ENCODE measurements at regions not wholly inside any gene's neighbourhood (a gene's known extent, or its start where the extent isn't known, plus 50 kb on each side); places are given as distances from the start of the nearest gene placed in this dataset.

DNA sequence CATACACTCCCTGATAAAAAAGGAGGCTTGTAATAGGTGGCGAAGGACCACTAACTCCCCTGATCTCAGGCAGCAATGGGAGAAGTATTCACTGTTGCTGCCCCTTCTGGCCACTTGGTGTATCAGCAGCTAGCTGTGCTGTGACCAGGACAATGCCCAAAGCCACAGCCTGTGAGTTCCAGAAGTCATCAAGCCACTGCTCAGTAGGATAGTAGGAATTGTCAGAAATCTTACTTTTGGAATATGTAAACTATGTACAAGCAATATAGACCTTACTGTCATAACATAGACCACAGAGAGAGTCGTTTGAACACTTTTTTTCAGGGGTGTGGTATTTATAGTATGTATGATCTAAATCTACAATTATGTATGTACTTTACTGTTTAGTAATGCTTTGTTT is 248.3 kb upstream of the CAMK1G start:
- Histone ChIP-seq H3K27me3 (peaks cover 0 to 6% (median 0%) of the 10 kb centered on the region in 4 donors), H3K27ac (no peak overlapping the region), H3K36me3 (no peaks in the 10 kb centered on the region), H3K4me3 (no peak overlapping the region), H3K4me1 (no peaks in the 10 kb centered on the region), H3K9me3 (no peaks in the 10 kb centered on the region)
- intact Hi-C loops (cut with DNase I) = no loop called here
- ATAC-seq (peak; percentile 57 to 84 (median 66)), FAIRE-seq (no peak), DNase-seq (peak in 4 of 6 donors; percentile 4 to 54 (median 26))
- TF ChIP-seq, protein P1, sequence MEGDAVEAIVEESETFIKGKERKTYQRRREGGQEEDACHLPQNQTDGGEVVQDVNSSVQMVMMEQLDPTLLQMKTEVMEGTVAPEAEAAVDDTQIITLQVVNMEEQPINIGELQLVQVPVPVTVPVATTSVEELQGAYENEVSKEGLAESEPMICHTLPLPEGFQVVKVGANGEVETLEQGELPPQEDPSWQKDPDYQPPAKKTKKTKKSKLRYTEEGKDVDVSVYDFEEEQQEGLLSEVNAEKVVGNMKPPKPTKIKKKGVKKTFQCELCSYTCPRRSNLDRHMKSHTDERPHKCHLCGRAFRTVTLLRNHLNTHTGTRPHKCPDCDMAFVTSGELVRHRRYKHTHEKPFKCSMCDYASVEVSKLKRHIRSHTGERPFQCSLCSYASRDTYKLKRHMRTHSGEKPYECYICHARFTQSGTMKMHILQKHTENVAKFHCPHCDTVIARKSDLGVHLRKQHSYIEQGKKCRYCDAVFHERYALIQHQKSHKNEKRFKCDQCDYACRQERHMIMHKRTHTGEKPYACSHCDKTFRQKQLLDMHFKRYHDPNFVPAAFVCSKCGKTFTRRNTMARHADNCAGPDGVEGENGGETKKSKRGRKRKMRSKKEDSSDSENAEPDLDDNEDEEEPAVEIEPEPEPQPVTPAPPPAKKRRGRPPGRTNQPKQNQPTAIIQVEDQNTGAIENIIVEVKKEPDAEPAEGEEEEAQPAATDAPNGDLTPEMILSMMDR (IDR thresholded peaks at IDR 0.05) = peak; percentile 33 to 73 (median 57)
- 22 to 23% methylated on average over 2 of the region's 2 CpGs for WGBS, 2 donors

DNA sequence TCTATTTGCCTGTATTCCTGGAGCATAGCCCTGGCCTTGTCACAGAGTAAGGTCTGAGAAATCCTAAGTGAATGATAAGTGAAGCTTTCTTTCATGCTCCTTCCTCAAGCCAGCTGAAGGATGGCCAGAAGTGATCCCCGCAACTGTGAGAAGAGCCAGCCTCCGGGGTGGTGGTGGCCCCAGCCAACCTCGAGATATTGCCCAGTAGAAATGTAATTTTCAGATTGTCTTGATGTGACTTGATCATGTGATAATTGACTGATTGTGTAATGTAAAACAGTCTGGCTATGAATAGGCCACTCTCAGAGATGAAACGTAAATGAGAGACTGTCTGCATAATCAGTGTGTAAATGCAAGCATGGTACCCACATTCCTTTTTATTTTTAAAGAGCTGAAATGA is 242.4 kb upstream of the CAMK1G start:
- H3K4me1 ChIP-seq = no peaks in the 10 kb centered on the region
- intact Hi-C loops (cut with DNase I) = no loop called here
- ATAC-seq (no peak), FAIRE-seq (no peak), DNase-seq (no peak)
- H3K27me3 ChIP-seq = peaks cover 0 to 5% (median 0%) of the 10 kb centered on the region in 4 donors
- 36 to 39% methylated on average over 4 of the region's 4 CpGs for WGBS, 2 donors
- no peak overlapping the region for H3K4me3 ChIP-seq
- no peaks in the 10 kb centered on the region for H3K36me3 ChIP-seq
- H3K9me3 ChIP-seq = no peaks in the 10 kb centered on the region
- TF ChIP-seq, protein P1 (IDR thresholded peaks at IDR 0.05) = no peak
- H3K27ac ChIP-seq = no peak overlapping the region

- ATAC-seq (no peak), DNase-seq (no peak), FAIRE-seq (no peak)
- Histone ChIP-seq H3K27ac (no peak overlapping the region), H3K27me3 (peaks cover 0 to 5% (median 0%) of the 10 kb centered on the region in 4 donors), H3K36me3 (no peaks in the 10 kb centered on the region), H3K4me1 (no peaks in the 10 kb centered on the region), H3K9me3 (no peaks in the 10 kb centered on the region), H3K4me3 (no peak overlapping the region)
- intact Hi-C loops (cut with DNase I) = no loop called here
- TF ChIP-seq, protein P1 (IDR thresholded peaks at IDR 0.05) = no peak
- 25 to 35% methylated on average over 8 of the region's 8 CpGs for WGBS, 2 donors
These were observed 241.7 kb upstream of the CAMK1G start for GRCh38 chr1:209341673-209342420.

GRCh38 chr1:209342441-209343175 is 240.9 kb upstream of the CAMK1G start:
- H3K9me3 ChIP-seq = no peaks in the 10 kb centered on the region
- peaks cover 0 to 5% (median 0%) of the 10 kb centered on the region in 4 donors for H3K27me3 ChIP-seq
- no peak for ATAC-seq
- TF ChIP-seq, protein P1 (IDR thresholded peaks at IDR 0.05) = no peak
- no peak overlapping the region for H3K27ac ChIP-seq
- FAIRE-seq = no peak
- no peak for DNase-seq
- no peaks in the 10 kb centered on the region for H3K4me1 ChIP-seq
- H3K4me3 ChIP-seq = no peak overlapping the region
- intact Hi-C loops (cut with DNase I) = no loop called here
- no peaks in the 10 kb centered on the region for H3K36me3 ChIP-seq
- 68 to 74% methylated on average over 9 of the region's 9 CpGs for WGBS, 2 donors

DNA sequence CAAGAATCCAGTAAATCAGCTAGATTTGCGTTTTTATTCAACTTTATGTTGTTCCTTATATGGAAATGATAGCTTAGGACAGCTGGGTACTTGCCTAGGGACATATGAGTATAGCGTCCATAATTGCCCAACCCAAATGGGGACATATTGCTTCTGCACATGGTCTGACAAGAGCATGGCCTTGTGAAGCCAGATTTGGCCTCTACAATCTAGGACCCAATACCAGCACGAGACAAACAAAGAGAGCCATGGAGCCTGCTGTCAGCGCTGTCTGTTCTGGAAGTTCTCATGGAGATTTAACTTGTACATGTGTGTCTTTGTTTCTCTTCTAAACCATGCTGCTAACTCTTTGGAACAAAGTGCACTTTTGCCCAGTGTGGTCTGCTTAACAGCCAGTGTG is 240.0 kb upstream of the CAMK1G start:
- Histone ChIP-seq H3K4me3 (no peak overlapping the region), H3K36me3 (no peaks in the 10 kb centered on the region), H3K9me3 (no peaks in the 10 kb centered on the region), H3K27me3 (peaks cover 0 to 5% (median 0%) of the 10 kb centered on the region in 4 donors), H3K27ac (no peak overlapping the region), H3K4me1 (no peaks in the 10 kb centered on the region)
- DNase-seq (no peak), ATAC-seq (no peak), FAIRE-seq (no peak)
- 75 to 79% methylated on average over 4 of the region's 4 CpGs for WGBS, 2 donors
- TF ChIP-seq, protein P1 (IDR thresholded peaks at IDR 0.05) = no peak
- intact Hi-C loops (cut with DNase I) = no loop called here
